ENCODE measurements at regions not wholly inside any gene's neighbourhood (a gene's known extent, or its start where the extent isn't known, plus 50 kb on each side); places are given as distances from the start of the nearest gene placed in this dataset.

GRCh38 chr11:134850566-134850965 lies 438.5 kb upstream of the B3GAT1 start:
- Histone ChIP-seq H3K27me3 (no peaks in the 10 kb centered on the region), H3K4me1 (peaks cover 0 to 8% (median 0%) of the 10 kb centered on the region in 3 donors), H3K36me3 (no peaks in the 10 kb centered on the region), H3K4me3 (no peak overlapping the region), H3K27ac (no peak overlapping the region), H3K9me3 (no peaks in the 10 kb centered on the region)
- WGBS, 2 donors (ENCODE audit: low coverage in 1 of 2): 68 to 72% methylated on average over 2 of the region's 2 CpGs
- no peak for TF ChIP-seq POLR2AphosphoS5 (IDR thresholded peaks at IDR 0.05)
- no peak for ATAC-seq

GRCh38 chr11:134849833-134850232 lies 437.8 kb upstream of the B3GAT1 start:
- 79 to 86% methylated on average over 3 of the region's 3 CpGs for WGBS, 2 donors (ENCODE audit: low coverage in 1 of 2)
- no peaks in the 10 kb centered on the region for H3K36me3 ChIP-seq
- H3K9me3 ChIP-seq: no peaks in the 10 kb centered on the region
- peaks cover 0 to 8% (median 0%) of the 10 kb centered on the region in 3 donors for H3K4me1 ChIP-seq
- peaks cover under 1% of the 10 kb centered on the region for H3K27me3 ChIP-seq
- no peak overlapping the region for H3K27ac ChIP-seq
- no peak for ATAC-seq
- TF ChIP-seq POLR2A (IDR thresholded peaks at IDR 0.05) (no peak), CTCF (IDR thresholded peaks at IDR 0.05) (no peak), POLR2AphosphoS5 (IDR thresholded peaks at IDR 0.05) (no peak), EP300 (IDR thresholded peaks at IDR 0.05) (no peak)
- no peak overlapping the region for H3K4me3 ChIP-seq

- peaks cover 0 to 4% (median 0%) of the 10 kb centered on the region in 3 donors for H3K4me1 ChIP-seq
- H3K27ac ChIP-seq: no peak overlapping the region
- no peaks in the 10 kb centered on the region for H3K36me3 ChIP-seq
- TF ChIP-seq POLR2AphosphoS5 (IDR thresholded peaks at IDR 0.05): no peak
- TF ChIP-seq CTCF (IDR thresholded peaks at IDR 0.05): no peak
- TF ChIP-seq POLR2A (IDR thresholded peaks at IDR 0.05): no peak
- TF ChIP-seq EP300 (IDR thresholded peaks at IDR 0.05): no peak
- 30 to 82% methylated on average over 2 to 6 of the region's 17 CpGs for WGBS, 2 donors (ENCODE audit: low coverage in 1 of 2)
- H3K9me3 ChIP-seq: no peaks in the 10 kb centered on the region
- H3K4me3 ChIP-seq: no peak overlapping the region
- H3K27me3 ChIP-seq: peaks cover 27% of the 10 kb centered on the region
- ATAC-seq: no peak
Measured at GRCh38 chr11:134847083-134847715, 435.2 kb upstream of the B3GAT1 start.

GRCh38 chr11:134846328-134847082 lies 434.5 kb upstream of the B3GAT1 start:
- no peak overlapping the region for H3K27ac ChIP-seq
- no peaks in the 10 kb centered on the region for H3K4me1 ChIP-seq
- no peak for ATAC-seq
- peaks cover 34% of the 10 kb centered on the region for H3K27me3 ChIP-seq
- WGBS, 2 donors (ENCODE audit: low coverage in 1 of 2): 52 to 67% methylated on average over 6 to 7 of the region's 11 CpGs
- H3K4me3 ChIP-seq: no peak overlapping the region
- TF ChIP-seq EP300 (IDR thresholded peaks at IDR 0.05) (no peak), POLR2AphosphoS5 (IDR thresholded peaks at IDR 0.05) (no peak), CTCF (IDR thresholded peaks at IDR 0.05) (no peak), POLR2A (IDR thresholded peaks at IDR 0.05) (no peak)
- no peaks in the 10 kb centered on the region for H3K9me3 ChIP-seq
- H3K36me3 ChIP-seq: no peaks in the 10 kb centered on the region

GRCh38 chr11:134845474-134846327 lies 433.7 kb upstream of the B3GAT1 start:
- 80 to 100% methylated on average over 1 to 8 of the region's 13 CpGs for WGBS, 2 donors (ENCODE audit: low coverage in 1 of 2)
- Histone ChIP-seq H3K27ac (no peak overlapping the region), H3K27me3 (peaks cover 42% of the 10 kb centered on the region), H3K4me3 (no peak overlapping the region), H3K36me3 (no peaks in the 10 kb centered on the region), H3K4me1 (no peaks in the 10 kb centered on the region), H3K9me3 (no peaks in the 10 kb centered on the region)
- TF ChIP-seq POLR2A (IDR thresholded peaks at IDR 0.05) (no peak), CTCF (IDR thresholded peaks at IDR 0.05) (no peak), EP300 (IDR thresholded peaks at IDR 0.05) (no peak), POLR2AphosphoS5 (IDR thresholded peaks at IDR 0.05) (no peak)
- no peak for ATAC-seq
